Esophagus squamous epithelium (tissue), 5 donors: ENCODE measurements at regions not wholly inside any gene's neighbourhood (a gene's known extent, or its start where the extent isn't known, plus 50 kb on each side); places are given as distances from the start of the nearest gene placed in this dataset.
"Not testable (repeated sequence)": the region's sequence is repeated elsewhere in the genome, so short reads cannot be mapped to it uniquely, and the experiment has no call there.

Source experiments
- DNase-seq: peaks from one replicate; lab custom pipeline; 2025; lab: John Stamatoyannopoulos, UW
- H3K27ac ChIP-seq, 4 donors: fragments of 200-600 bp; sonication (generic); one replicate each; pipeline ENCODE4 v1.5.1; 2016 to 2019; ENCODE audit warnings: mild to moderate bottlenecking in 1 of 4
- H3K27me3 ChIP-seq, 4 donors: fragments of 200-600 bp; sonication (generic); 1 replicate in 3 of 4; 2 replicates in 1 of 4; pipeline versions ENCODE4 v1.5.1 to v1.6.0; 2017 to 2021; ENCODE audit warnings: antibody characterized with exemption in 1 of 4
- H3K36me3 ChIP-seq, 3 donors: fragments of 200-600 bp; sonication (generic); one replicate each; pipeline ENCODE4 v1.5.1; 2016 to 2019
- H3K4me1 ChIP-seq, 3 donors: fragments of 200-600 bp; sonication (generic); one replicate each; pipeline ENCODE4 v1.5.1; 2017 to 2019
- H3K4me3 ChIP-seq, 4 donors: fragments of 200-600 bp; sonication (generic); 1 replicate in 3 of 4; 2 replicates in 1 of 4; pipeline ENCODE4 v1.5.1; 2016 to 2019; ENCODE audit warnings: mild to moderate bottlenecking in 2 of 4, moderate library complexity in 1 of 4
- H3K9me3 ChIP-seq, 3 donors: fragments of 200-600 bp; sonication (generic); one replicate each; pipeline ENCODE4 v1.5.1; 2016 to 2019
- POLR2A ChIP-seq, 4 donors: fragments of 450-650 bp; IDR thresholded peaks; one replicate each; pipeline ENCODE4 v1.6.1; 2017; ENCODE audit warnings: antibody characterized with exemption in 4 of 4, mild to moderate bottlenecking in 4 of 4, moderate library complexity in 3 of 4
- WGBS, 2 donors: methylation state at CpG; one replicate each; pipeline ENCODE4 v1.1.5; 2018; 5-methylcytosine and 5-hydroxymethylcytosine counted together
- intact Hi-C: fragments of 100-400 bp; cut with DNase I; formaldehyde crosslinking; loops from one replicate; pipeline ENCODE4 v1.15.0; 2022
- TF ChIP-seq, protein P1 (sequence below), 6 experiments: fragments of 450-650 bp in 4 of 6; fragments of 200-600 bp in 2 of 6; sonication (generic) in 2 of 6; IDR thresholded peaks; one replicate each; pipeline ENCODE4 v1.5.1; 2016 to 2019; ENCODE audit warnings: antibody characterized with exemption in 6 of 6, mild to moderate bottlenecking in 4 of 6, moderate library complexity in 4 of 6
- donor health status: DM: yes; HTN: yes; CAD: no.

DNA sequence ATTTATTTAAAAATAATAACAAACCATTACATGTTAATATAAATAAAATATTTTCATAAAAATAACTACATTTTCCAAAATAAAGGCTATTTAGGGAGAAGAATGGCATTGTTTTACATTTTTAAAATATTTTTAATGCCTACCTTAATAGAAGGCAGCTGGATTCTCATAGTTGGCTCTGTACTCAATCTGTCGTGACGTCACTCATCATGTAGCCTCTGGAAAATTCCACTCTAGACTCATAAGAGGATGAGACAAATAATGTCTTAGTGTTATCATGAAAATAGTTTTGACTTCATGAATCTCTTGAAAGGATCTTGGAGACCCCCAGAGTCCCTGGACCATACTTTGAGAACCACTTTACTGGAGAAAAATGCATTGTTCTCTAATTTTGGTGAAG, 93.1 kb downstream of the NXNL2 start:
- H3K4me1 ChIP-seq, result no peaks in the 10 kb centered on the region
- no peak for DNase-seq
- H3K36me3 ChIP-seq, result no peaks in the 10 kb centered on the region
- TF ChIP-seq, protein P1, sequence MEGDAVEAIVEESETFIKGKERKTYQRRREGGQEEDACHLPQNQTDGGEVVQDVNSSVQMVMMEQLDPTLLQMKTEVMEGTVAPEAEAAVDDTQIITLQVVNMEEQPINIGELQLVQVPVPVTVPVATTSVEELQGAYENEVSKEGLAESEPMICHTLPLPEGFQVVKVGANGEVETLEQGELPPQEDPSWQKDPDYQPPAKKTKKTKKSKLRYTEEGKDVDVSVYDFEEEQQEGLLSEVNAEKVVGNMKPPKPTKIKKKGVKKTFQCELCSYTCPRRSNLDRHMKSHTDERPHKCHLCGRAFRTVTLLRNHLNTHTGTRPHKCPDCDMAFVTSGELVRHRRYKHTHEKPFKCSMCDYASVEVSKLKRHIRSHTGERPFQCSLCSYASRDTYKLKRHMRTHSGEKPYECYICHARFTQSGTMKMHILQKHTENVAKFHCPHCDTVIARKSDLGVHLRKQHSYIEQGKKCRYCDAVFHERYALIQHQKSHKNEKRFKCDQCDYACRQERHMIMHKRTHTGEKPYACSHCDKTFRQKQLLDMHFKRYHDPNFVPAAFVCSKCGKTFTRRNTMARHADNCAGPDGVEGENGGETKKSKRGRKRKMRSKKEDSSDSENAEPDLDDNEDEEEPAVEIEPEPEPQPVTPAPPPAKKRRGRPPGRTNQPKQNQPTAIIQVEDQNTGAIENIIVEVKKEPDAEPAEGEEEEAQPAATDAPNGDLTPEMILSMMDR (IDR thresholded peaks at IDR 0.05), result no peak
- TF ChIP-seq POLR2A (IDR thresholded peaks at IDR 0.05), result no peak
- no peak overlapping the region for H3K4me3 ChIP-seq
- no peaks in the 10 kb centered on the region for H3K27me3 ChIP-seq
- intact Hi-C loops, result no loop called here
- 64 to 81% methylated on average over 2 of the region's 2 CpGs for WGBS, 2 donors
- H3K9me3 ChIP-seq, result no peaks in the 10 kb centered on the region
- peak overlapping the region in 1 of 4 donors; percentile 29 for H3K27ac ChIP-seq

DNA sequence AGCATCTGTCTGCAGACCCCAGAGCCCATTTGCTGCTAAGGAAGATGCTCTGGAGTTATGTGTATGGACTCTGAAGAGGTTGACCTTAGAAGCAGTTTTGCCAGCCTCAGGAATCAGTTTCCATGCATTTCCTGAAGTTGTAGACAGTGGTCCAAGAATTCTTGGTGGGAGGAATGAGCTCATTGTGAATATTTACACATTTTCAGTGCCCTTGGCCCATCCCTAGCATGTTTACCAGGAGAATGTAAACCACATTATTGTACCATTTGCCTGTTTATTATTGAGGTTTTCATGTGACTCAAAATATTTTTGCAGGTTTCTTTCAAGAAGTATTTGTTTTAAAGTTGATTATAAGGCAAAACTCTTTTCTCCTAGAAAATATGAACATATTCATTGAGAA, 93.8 kb downstream of the NXNL2 start:
- no peak overlapping the region for H3K4me3 ChIP-seq
- no peaks in the 10 kb centered on the region for H3K27me3 ChIP-seq
- no peaks in the 10 kb centered on the region for H3K4me1 ChIP-seq
- peak overlapping the region in 1 of 4 donors; percentile 29 for H3K27ac ChIP-seq
- TF ChIP-seq, protein P1 (IDR thresholded peaks at IDR 0.05), result no peak
- no peak for TF ChIP-seq POLR2A (IDR thresholded peaks at IDR 0.05)
- no peaks in the 10 kb centered on the region for H3K9me3 ChIP-seq
- DNase-seq, result no peak
- no peaks in the 10 kb centered on the region for H3K36me3 ChIP-seq
- intact Hi-C loops, result no loop called here

GRCh38 chr9:88630574-88630973, 95.6 kb downstream of the NXNL2 start:
- H3K27ac ChIP-seq, H3K9me3 ChIP-seq, H3K36me3 ChIP-seq, H3K4me1 ChIP-seq, DNase-seq, H3K27me3 ChIP-seq, intact Hi-C loops, H3K4me3 ChIP-seq: not testable (repeated sequence)
- WGBS, 2 donors, result 77 to 85% methylated on average over 3 of the region's 3 CpGs

DNA sequence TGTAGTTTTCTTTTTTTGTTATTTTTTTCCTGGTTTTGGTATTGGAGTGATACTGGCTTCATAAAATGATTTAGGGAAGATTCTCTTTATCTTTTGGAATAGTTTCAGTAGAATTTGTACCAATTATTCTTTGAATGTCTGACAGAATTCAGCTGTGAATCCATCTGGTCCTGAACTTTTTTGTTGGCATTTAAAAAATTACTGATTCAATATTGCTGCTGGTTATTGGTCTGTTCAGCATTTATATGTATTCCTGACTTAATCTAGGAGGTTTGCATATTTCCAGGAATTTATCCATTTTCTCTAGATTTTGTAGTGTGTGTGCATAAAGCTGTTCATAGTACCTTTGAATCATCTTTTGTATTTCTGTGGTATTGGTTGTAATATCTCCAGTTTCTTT, 100.2 kb downstream of the NXNL2 start:
- Histone ChIP-seq H3K36me3 (no peaks in the 10 kb centered on the region), H3K4me1 (no peaks in the 10 kb centered on the region), H3K9me3 (no peaks in the 10 kb centered on the region), H3K27me3 (no peaks in the 10 kb centered on the region), H3K4me3 (no peak overlapping the region), H3K27ac (no peak overlapping the region)
- intact Hi-C loops, result no loop called here
- no peak for DNase-seq
- TF ChIP-seq POLR2A (IDR thresholded peaks at IDR 0.05), result no peak
- TF ChIP-seq, protein P1 (IDR thresholded peaks at IDR 0.05), result no peak

- TF ChIP-seq, protein P1 (IDR thresholded peaks at IDR 0.05), result no peak
- TF ChIP-seq POLR2A (IDR thresholded peaks at IDR 0.05), result no peak
- intact Hi-C loops, result no loop called here
- Histone ChIP-seq H3K4me1 (peaks cover 0 to 10% (median 0%) of the 10 kb centered on the region in 3 donors), H3K27ac (no peak overlapping the region), H3K36me3 (no peaks in the 10 kb centered on the region), H3K27me3 (peaks cover 0 to 5% (median 0%) of the 10 kb centered on the region in 4 donors), H3K9me3 (no peaks in the 10 kb centered on the region), H3K4me3 (no peak overlapping the region)
- WGBS, 2 donors, result 43 to 48% methylated on average over 3 of the region's 4 CpGs
- no peak for DNase-seq
Observed at GRCh38 chr9:88641456-88642240, 106.7 kb downstream of the NXNL2 start.
